Spleen (tissue), 11 donors: ENCODE measurements at regions not wholly inside any gene's neighbourhood (a gene's known extent, or its start where the extent isn't known, plus 50 kb on each side); places are given as distances from the start of the nearest gene placed in this dataset.

ENCODE experiments used
- DNase-seq: peaks from one replicate; pipeline ENCODE4 v3.0.0-alpha.2; 2020
- H3K27ac ChIP-seq, 8 donors: fragments of 200-600 bp; sonication (generic) in 7 of 8; 1 replicate in 4 of 8; 2 replicates in 4 of 8; pipeline versions ENCODE4 v1.5.0 to v1.8.0; 2016 to 2021; ENCODE audit warnings: inconsistent platforms in 4 of 8, mild to moderate bottlenecking in 4 of 8, moderate library complexity in 1 of 8
- H3K27me3 ChIP-seq, 7 donors: fragments of 200-600 bp; sonication (generic) in 6 of 7; replicated peaks in 1 of 7; 1 replicate in 4 of 7; 2 replicates in 3 of 7; pipeline versions ENCODE4 v1.5.0 to v1.8.0; 2016 to 2021; ENCODE audit warnings: inconsistent platforms in 3 of 7, mild to moderate bottlenecking in 1 of 7
- H3K36me3 ChIP-seq, 6 donors: fragments of 200-600 bp; sonication (generic) in 5 of 6; 1 replicate in 4 of 6; 2 replicates in 2 of 6; pipeline versions ENCODE4 v1.5.0 to v1.8.0; 2016 to 2021; ENCODE audit warnings: inconsistent platforms in 2 of 6
- H3K4me1 ChIP-seq, 6 donors: fragments of 200-600 bp; sonication (generic) in 5 of 6; 1 replicate in 3 of 6; 2 replicates in 3 of 6; pipeline versions ENCODE4 v1.5.0 to v1.8.0; 2016 to 2021; ENCODE audit warnings: inconsistent platforms in 3 of 6
- H3K4me3 ChIP-seq, 8 donors: fragments of 200-600 bp; sonication (generic) in 7 of 8; 1 replicate in 4 of 8; 2 replicates in 4 of 8; pipeline versions ENCODE4 v1.5.0 to v1.8.0; 2016 to 2021; ENCODE audit warnings: inconsistent platforms in 4 of 8, mild to moderate bottlenecking in 4 of 8, moderate library complexity in 2 of 8
- H3K9me3 ChIP-seq, 8 donors: fragments of 200-600 bp; sonication (generic) in 7 of 8; 1 replicate in 4 of 8; 2 replicates in 4 of 8; pipeline versions ENCODE4 v1.5.0 to v1.8.0; 2016 to 2021; ENCODE audit warnings: inconsistent platforms in 4 of 8
- CTCF ChIP-seq, 11 experiments: fragments of 200-600 bp in 7 of 11; fragments of 450-650 bp in 4 of 11; sonication (generic) in 4 of 11; IDR thresholded peaks in 8 of 11; conservative IDR thresholded peaks in 3 of 11; 1 replicate in 7 of 11; 2 replicates in 4 of 11; pipeline versions ENCODE4 v1.4.0 to v1.8.0; 2016 to 2021; ENCODE audit warnings: antibody characterized with exemption in 11 of 11, inconsistent platforms in 4 of 11, mild to moderate bottlenecking in 1 of 11
- POLR2A ChIP-seq, 3 donors: fragments of 450-650 bp; IDR thresholded peaks; one replicate each; pipeline ENCODE4 v1.5.1; 2017; ENCODE audit warnings: antibody characterized with exemption in 3 of 3, mild to moderate bottlenecking in 1 of 3
- POLR2AphosphoS5 ChIP-seq, 3 donors: sonication (generic); formaldehyde crosslinking; IDR thresholded peaks; one replicate each; pipeline ENCODE4 v1.5.1; 2017; ENCODE audit warnings: antibody characterized with exemption in 3 of 3
- WGBS, 5 donors: extraction: QIAGEN DNeasy Blood & Tissue Kit in 3 of 5; methylation state at CpG; one replicate each; pipeline versions ENCODE4 v1.1.5 to v1.1.7; 2013 to 2018; 5-methylcytosine and 5-hydroxymethylcytosine counted together
- intact Hi-C: fragments of 100-400 bp; cut with DNase I; formaldehyde crosslinking; loops from one replicate; pipeline ENCODE4 v1.15.0; 2023; ENCODE audit warnings: low total_unique reads
- donor health status: healthy with polysubstance abuse.
- donor health status: DM: no; HTN: no; CAD: no; lungs with moderate emphysema.
- donor health status: DM: no; HTN: no; CAD: no.
- donor health status: Bipolar disorder and iron deficiency.
- donor health status: healthy.
- donor health status: DM: no; HTN: no; CAD: no.
- donor health status: DM: yes; HTN: yes; CAD: no.

DNA sequence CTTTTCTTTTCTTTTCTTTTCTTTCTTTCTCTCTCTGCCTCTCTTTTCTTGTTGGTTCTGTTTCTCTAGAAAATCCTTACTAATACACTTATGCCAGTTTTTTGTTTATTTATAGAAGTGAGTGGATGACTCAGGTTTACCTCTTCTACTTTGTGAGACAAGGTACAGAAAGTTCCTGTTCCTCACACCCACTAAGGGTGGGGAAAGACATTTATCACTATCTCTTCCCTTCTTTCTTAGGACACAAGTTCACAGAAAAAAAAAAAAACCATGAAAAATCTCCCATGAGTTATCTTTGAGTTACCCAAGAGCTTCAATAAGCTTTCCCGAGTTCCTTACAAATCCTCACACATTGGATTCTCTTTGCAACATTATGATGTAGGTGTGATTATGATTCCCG is 60.9 kb upstream of the CD180 start:
- Histone ChIP-seq H3K27ac (no peak overlapping the region), H3K4me3 (no peak overlapping the region), H3K36me3 (no peaks in the 10 kb centered on the region), H3K27me3 (no peaks in the 10 kb centered on the region), H3K4me1 (no peaks in the 10 kb centered on the region), H3K9me3 (peaks cover 0 to 2% (median 0%) of the 10 kb centered on the region in 8 donors)
- no peak for DNase-seq
- intact Hi-C loops, result no loop called here
- 94 to 95% (median 94%) methylated on average over 2 of the region's 2 CpGs for WGBS, 5 donors
- TF ChIP-seq CTCF (IDR thresholded peaks at IDR 0.05 in 8 of 11, conservative IDR thresholded peaks at IDR 0.05 in 3 of 11) (no peak), POLR2A (IDR thresholded peaks at IDR 0.05) (no peak), POLR2AphosphoS5 (IDR thresholded peaks at IDR 0.05) (no peak)

GRCh38 chr5:67257077-67257476 is 60.5 kb upstream of the CD180 start:
- H3K4me3 ChIP-seq, result no peak overlapping the region
- H3K36me3 ChIP-seq, result no peaks in the 10 kb centered on the region
- intact Hi-C loops, result no loop called here
- DNase-seq, result no peak
- H3K9me3 ChIP-seq, result peaks cover 0 to 3% (median 0%) of the 10 kb centered on the region in 8 donors
- WGBS, 5 donors, result 78 to 94% (median 93%) methylated on average over 1 of the region's 1 CpG
- no peaks in the 10 kb centered on the region for H3K4me1 ChIP-seq
- no peaks in the 10 kb centered on the region for H3K27me3 ChIP-seq
- H3K27ac ChIP-seq, result no peak overlapping the region
- TF ChIP-seq POLR2A (IDR thresholded peaks at IDR 0.05), result no peak
- no peak for TF ChIP-seq POLR2AphosphoS5 (IDR thresholded peaks at IDR 0.05)
- no peak for TF ChIP-seq CTCF (IDR thresholded peaks at IDR 0.05 in 8 of 11, conservative IDR thresholded peaks at IDR 0.05 in 3 of 11)

- Histone ChIP-seq H3K4me1 (no peaks in the 10 kb centered on the region), H3K4me3 (no peak overlapping the region), H3K9me3 (peaks cover 0 to 4% (median 0%) of the 10 kb centered on the region in 8 donors), H3K27me3 (no peaks in the 10 kb centered on the region), H3K36me3 (no peaks in the 10 kb centered on the region), H3K27ac (no peak overlapping the region)
- WGBS, 5 donors, result 78 to 93% (median 90%) methylated on average over 1 of the region's 1 CpG
- TF ChIP-seq POLR2A (IDR thresholded peaks at IDR 0.05) (no peak), CTCF (IDR thresholded peaks at IDR 0.05 in 8 of 11, conservative IDR thresholded peaks at IDR 0.05 in 3 of 11) (no peak), POLR2AphosphoS5 (IDR thresholded peaks at IDR 0.05) (no peak)
- intact Hi-C loops, result no loop called here
- DNase-seq, result no peak
These were observed 59.3 kb upstream of the CD180 start for GRCh38 chr5:67255881-67256280.

- Histone ChIP-seq H3K4me3 (no peak overlapping the region), H3K27ac (no peak overlapping the region), H3K27me3 (no peaks in the 10 kb centered on the region), H3K36me3 (no peaks in the 10 kb centered on the region), H3K4me1 (peaks cover 0 to under 1% (median 0%) of the 10 kb centered on the region in 6 donors), H3K9me3 (peaks cover 0 to 4% (median 0%) of the 10 kb centered on the region in 8 donors)
- TF ChIP-seq POLR2AphosphoS5 (IDR thresholded peaks at IDR 0.05) (no peak), CTCF (IDR thresholded peaks at IDR 0.05 in 8 of 11, conservative IDR thresholded peaks at IDR 0.05 in 3 of 11) (no peak), POLR2A (IDR thresholded peaks at IDR 0.05) (no peak)
- DNase-seq, result no peak
- 74 to 84% (median 83%) methylated on average over 2 of the region's 2 CpGs for WGBS, 5 donors
- intact Hi-C loops, result no loop called here
These were observed 57.3 kb upstream of the CD180 start for GRCh38 chr5:67253911-67254310.
